ENCODE measurements at regions not wholly inside any gene's neighbourhood (a gene's known extent, or its start where the extent isn't known, plus 50 kb on each side); places are given as distances from the start of the nearest gene placed in this dataset.

- no peaks in the 10 kb centered on the region for H3K36me3 ChIP-seq (replicated peaks in 1 of 2)
- no peak for DNase-seq
- H3K9me3 ChIP-seq (replicated peaks in 1 of 3): no peaks in the 10 kb centered on the region
- H3K27me3 ChIP-seq: no peaks in the 10 kb centered on the region
- no peak overlapping the region for H3K4me3 ChIP-seq
- no peaks in the 10 kb centered on the region for H3K4me1 ChIP-seq (replicated peaks in 1 of 2)
- no peak overlapping the region for H3K27ac ChIP-seq
- TF ChIP-seq, protein P1, sequence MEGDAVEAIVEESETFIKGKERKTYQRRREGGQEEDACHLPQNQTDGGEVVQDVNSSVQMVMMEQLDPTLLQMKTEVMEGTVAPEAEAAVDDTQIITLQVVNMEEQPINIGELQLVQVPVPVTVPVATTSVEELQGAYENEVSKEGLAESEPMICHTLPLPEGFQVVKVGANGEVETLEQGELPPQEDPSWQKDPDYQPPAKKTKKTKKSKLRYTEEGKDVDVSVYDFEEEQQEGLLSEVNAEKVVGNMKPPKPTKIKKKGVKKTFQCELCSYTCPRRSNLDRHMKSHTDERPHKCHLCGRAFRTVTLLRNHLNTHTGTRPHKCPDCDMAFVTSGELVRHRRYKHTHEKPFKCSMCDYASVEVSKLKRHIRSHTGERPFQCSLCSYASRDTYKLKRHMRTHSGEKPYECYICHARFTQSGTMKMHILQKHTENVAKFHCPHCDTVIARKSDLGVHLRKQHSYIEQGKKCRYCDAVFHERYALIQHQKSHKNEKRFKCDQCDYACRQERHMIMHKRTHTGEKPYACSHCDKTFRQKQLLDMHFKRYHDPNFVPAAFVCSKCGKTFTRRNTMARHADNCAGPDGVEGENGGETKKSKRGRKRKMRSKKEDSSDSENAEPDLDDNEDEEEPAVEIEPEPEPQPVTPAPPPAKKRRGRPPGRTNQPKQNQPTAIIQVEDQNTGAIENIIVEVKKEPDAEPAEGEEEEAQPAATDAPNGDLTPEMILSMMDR (IDR thresholded peaks at IDR 0.05): no peak
- no peak for TF ChIP-seq POLR2A (IDR thresholded peaks at IDR 0.05)
- WGBS, 4 donors: 44 to 60% (median 50%) methylated on average over 5 of the region's 5 CpGs
- intact Hi-C loops (cut with DNase I): no loop called here
Observed at GRCh38 chr14:84442521-84442920, 1087.4 kb upstream of the FLRT2 start.

DNA sequence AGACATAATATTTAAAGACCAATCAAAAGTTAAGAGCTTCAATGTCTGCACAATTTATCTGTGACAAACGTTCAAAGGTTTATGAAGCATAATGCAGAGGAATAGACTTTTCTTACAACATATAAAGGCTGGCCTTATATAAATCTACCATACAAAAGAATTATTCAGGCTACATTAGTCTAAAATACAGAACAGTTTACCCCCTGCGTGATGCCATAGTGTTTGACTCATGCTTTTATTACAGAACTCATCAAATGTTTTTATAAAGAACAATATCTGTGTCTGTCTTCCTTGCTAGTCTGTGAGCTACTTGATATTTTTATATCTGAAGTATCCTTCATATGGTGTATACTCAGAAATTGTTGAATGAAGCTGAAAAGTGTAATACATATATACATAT, 1084.5 kb upstream of the FLRT2 start:
- Histone ChIP-seq H3K4me3 (no peak overlapping the region), H3K9me3 (replicated peaks in 1 of 3) (no peaks in the 10 kb centered on the region), H3K36me3 (replicated peaks in 1 of 2) (no peaks in the 10 kb centered on the region), H3K27ac (no peak overlapping the region), H3K27me3 (no peaks in the 10 kb centered on the region), H3K4me1 (replicated peaks in 1 of 2) (no peaks in the 10 kb centered on the region)
- WGBS, 4 donors: 85 to 94% (median 90%) methylated on average over 2 of the region's 2 CpGs
- intact Hi-C loops (cut with DNase I): no loop called here
- TF ChIP-seq, protein P1 (IDR thresholded peaks at IDR 0.05): no peak
- TF ChIP-seq POLR2A (IDR thresholded peaks at IDR 0.05): no peak
- DNase-seq: no peak

DNA sequence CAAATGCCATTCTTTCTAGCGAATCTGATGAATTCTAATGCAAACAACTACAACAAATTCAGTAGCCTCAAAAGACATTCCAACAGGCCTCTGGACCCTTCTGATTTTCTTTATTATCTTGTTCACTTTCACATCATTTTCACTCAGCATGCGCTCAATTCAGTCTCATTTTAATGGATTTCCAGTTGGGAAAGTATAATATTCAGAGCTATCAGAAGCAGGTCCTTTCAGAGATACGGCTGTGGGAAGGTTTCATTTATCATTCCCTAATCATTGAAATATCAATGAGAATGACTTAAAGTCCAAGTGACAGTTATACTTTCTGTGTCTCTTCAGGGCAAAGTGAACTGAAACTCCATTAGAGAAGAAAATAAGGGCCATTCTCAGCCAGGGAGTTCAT, 1083.7 kb upstream of the FLRT2 start:
- no peak overlapping the region for H3K4me3 ChIP-seq
- H3K4me1 ChIP-seq (replicated peaks in 1 of 2): no peaks in the 10 kb centered on the region
- no peaks in the 10 kb centered on the region for H3K36me3 ChIP-seq (replicated peaks in 1 of 2)
- 92 to 96% (median 93%) methylated on average over 3 of the region's 3 CpGs for WGBS, 4 donors
- TF ChIP-seq, protein P1 (IDR thresholded peaks at IDR 0.05): no peak
- no peak for TF ChIP-seq POLR2A (IDR thresholded peaks at IDR 0.05)
- intact Hi-C loops (cut with DNase I): no loop called here
- no peaks in the 10 kb centered on the region for H3K27me3 ChIP-seq
- DNase-seq: no peak
- H3K9me3 ChIP-seq (replicated peaks in 1 of 3): no peaks in the 10 kb centered on the region
- no peak overlapping the region for H3K27ac ChIP-seq

GRCh38 chr14:84453307-84453950, 1076.5 kb upstream of the FLRT2 start:
- no peaks in the 10 kb centered on the region for H3K27me3 ChIP-seq
- intact Hi-C loops (cut with DNase I): no loop called here
- H3K9me3 ChIP-seq (replicated peaks in 1 of 3): no peaks in the 10 kb centered on the region
- peak overlapping the region in 1 of 5 donors; percentile 19 for H3K27ac ChIP-seq
- no peak overlapping the region for H3K4me3 ChIP-seq
- no peak for DNase-seq
- H3K36me3 ChIP-seq (replicated peaks in 1 of 2): no peaks in the 10 kb centered on the region
- H3K4me1 ChIP-seq (replicated peaks in 1 of 2): no peaks in the 10 kb centered on the region
- 37 to 50% (median 38%) methylated on average over 5 of the region's 5 CpGs for WGBS, 4 donors
- TF ChIP-seq POLR2A (IDR thresholded peaks at IDR 0.05): no peak

DNA sequence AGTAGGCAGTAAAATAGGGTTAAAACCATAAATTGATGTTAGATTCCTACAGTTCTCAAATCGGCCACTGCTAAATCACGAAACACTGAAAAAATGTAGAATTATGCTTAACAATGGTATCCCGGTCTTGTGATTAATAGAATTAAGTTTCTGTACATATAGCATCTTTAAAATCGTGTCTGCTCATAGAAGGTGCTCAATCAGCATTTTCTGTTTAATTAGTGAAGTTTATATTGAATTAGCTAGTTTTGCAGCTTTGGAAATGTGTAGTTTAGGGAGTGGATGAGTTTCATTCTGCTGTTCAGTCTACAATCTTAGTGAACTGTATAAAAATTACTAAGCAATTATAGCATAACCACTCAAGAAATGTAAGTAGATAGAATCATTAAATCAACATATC, 1075.8 kb upstream of the FLRT2 start:
- no peak for DNase-seq
- 77 to 86% (median 83%) methylated on average over 4 of the region's 4 CpGs for WGBS, 4 donors
- intact Hi-C loops (cut with DNase I): no loop called here
- TF ChIP-seq, protein P1 (IDR thresholded peaks at IDR 0.05): no peak
- TF ChIP-seq POLR2A (IDR thresholded peaks at IDR 0.05): no peak
- no peaks in the 10 kb centered on the region for H3K4me1 ChIP-seq (replicated peaks in 1 of 2)
- H3K4me3 ChIP-seq: no peak overlapping the region
- no peak overlapping the region for H3K27ac ChIP-seq
- H3K27me3 ChIP-seq: no peaks in the 10 kb centered on the region
- no peaks in the 10 kb centered on the region for H3K36me3 ChIP-seq (replicated peaks in 1 of 2)
- H3K9me3 ChIP-seq (replicated peaks in 1 of 3): no peaks in the 10 kb centered on the region
